Mucosa of rectum (tissue), 2 donors: ENCODE measurements at regions not wholly inside any gene's neighbourhood (a gene's known extent, or its start where the extent isn't known, plus 50 kb on each side); places are given as distances from the start of the nearest gene placed in this dataset.

Experiments used
- H3K27ac ChIP-seq, 2 donors: one replicate each; pipeline ENCODE4 v1.7.0; 2013; ENCODE audit warnings: inconsistent platforms in 2 of 2, low read depth in 2 of 2, low read length in 2 of 2
- H3K27me3 ChIP-seq, 2 donors: one replicate each; pipeline ENCODE4 v1.7.0; 2013; ENCODE audit warnings: low read length in 2 of 2; ENCODE audit not compliant: control insufficient read depth in 2 of 2, insufficient read depth in 2 of 2
- H3K36me3 ChIP-seq, 2 donors: one replicate each; pipeline ENCODE4 v1.7.0; 2013; ENCODE audit warnings: low read length in 2 of 2; ENCODE audit not compliant: control insufficient read depth in 2 of 2, insufficient read depth in 2 of 2
- H3K4me1 ChIP-seq, 2 donors: one replicate each; pipeline ENCODE4 v1.7.0; 2013; ENCODE audit warnings: low read length in 2 of 2, mild to moderate bottlenecking in 1 of 2; ENCODE audit not compliant: control insufficient read depth in 2 of 2, insufficient read depth in 2 of 2
- H3K4me3 ChIP-seq, 2 donors: one replicate each; pipeline ENCODE4 v1.7.0; 2013; ENCODE audit warnings: low read length in 2 of 2
- H3K9ac ChIP-seq, 2 donors: one replicate each; pipeline ENCODE4 v1.7.0; 2013; ENCODE audit warnings: low read length in 2 of 2, low read depth in 1 of 2, mild to moderate bottlenecking in 1 of 2
- H3K9me3 ChIP-seq, 2 donors: one replicate each; pipeline ENCODE4 v1.7.0; 2013; ENCODE audit warnings: low read length in 2 of 2; ENCODE audit not compliant: control insufficient read depth in 2 of 2
- donor health status: healthy.
- donor health status: Normal muscosa, but diverticular disease.

- no peak overlapping the region for H3K4me3 ChIP-seq
- no peaks in the 10 kb centered on the region for H3K27me3 ChIP-seq
- no peaks in the 10 kb centered on the region for H3K9me3 ChIP-seq
- H3K4me1 ChIP-seq, result no peaks in the 10 kb centered on the region
- no peak overlapping the region for H3K27ac ChIP-seq
- no peak overlapping the region for H3K9ac ChIP-seq
- H3K36me3 ChIP-seq, result no peaks in the 10 kb centered on the region
Observed at GRCh38 chr2:13056259-13056843, 339.6 kb downstream of the TRIB2 start.

DNA sequence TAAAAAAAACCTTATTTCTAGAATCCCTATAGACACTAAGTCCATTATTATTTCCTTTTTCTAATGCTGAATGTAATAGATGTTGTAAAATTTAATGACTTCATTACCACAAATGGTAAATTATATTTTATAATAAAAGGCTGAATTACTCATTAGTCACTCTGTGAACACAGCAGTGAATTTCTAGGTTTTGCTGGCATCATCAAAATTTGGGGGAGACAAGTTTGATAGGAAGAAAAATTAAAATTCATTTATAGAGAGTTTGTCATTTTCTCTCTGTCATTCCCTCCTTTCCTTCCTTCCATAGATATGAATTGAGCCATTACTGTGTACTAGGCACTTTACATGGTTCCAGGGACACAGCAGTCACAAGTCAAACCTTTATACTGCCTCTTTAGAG lies 340.9 kb downstream of the TRIB2 start:
- Histone ChIP-seq H3K9me3 (no peaks in the 10 kb centered on the region), H3K4me1 (no peaks in the 10 kb centered on the region), H3K4me3 (no peak overlapping the region), H3K9ac (no peak overlapping the region), H3K27ac (no peak overlapping the region), H3K36me3 (no peaks in the 10 kb centered on the region), H3K27me3 (no peaks in the 10 kb centered on the region)

GRCh38 chr2:13066676-13067075 lies 349.9 kb downstream of the TRIB2 start:
- Histone ChIP-seq H3K27ac (no peak overlapping the region), H3K9me3 (no peaks in the 10 kb centered on the region), H3K36me3 (no peaks in the 10 kb centered on the region), H3K4me1 (no peaks in the 10 kb centered on the region), H3K4me3 (no peak overlapping the region), H3K9ac (no peak overlapping the region), H3K27me3 (no peaks in the 10 kb centered on the region)

GRCh38 chr2:13067508-13067907 lies 350.8 kb downstream of the TRIB2 start:
- Histone ChIP-seq H3K36me3 (no peaks in the 10 kb centered on the region), H3K4me1 (no peaks in the 10 kb centered on the region), H3K4me3 (no peak overlapping the region), H3K9me3 (no peaks in the 10 kb centered on the region), H3K27ac (no peak overlapping the region), H3K9ac (no peak overlapping the region), H3K27me3 (no peaks in the 10 kb centered on the region)

- Histone ChIP-seq H3K27ac (no peak overlapping the region), H3K4me1 (no peaks in the 10 kb centered on the region), H3K9ac (no peak overlapping the region)
Observed at GRCh38 chr2:13089971-13090370, 373.2 kb downstream of the TRIB2 start.

GRCh38 chr2:13091455-13091854 lies 374.7 kb downstream of the TRIB2 start:
- Histone ChIP-seq H3K27ac (no peak overlapping the region), H3K36me3 (no peaks in the 10 kb centered on the region), H3K4me3 (no peak overlapping the region), H3K27me3 (no peaks in the 10 kb centered on the region), H3K9ac (no peak overlapping the region), H3K4me1 (no peaks in the 10 kb centered on the region), H3K9me3 (no peaks in the 10 kb centered on the region)

More at GRCh38 chr2:13089971-13090370, 373.2 kb downstream of the TRIB2 start:
- Histone ChIP-seq H3K36me3 (no peaks in the 10 kb centered on the region), H3K9me3 (no peaks in the 10 kb centered on the region), H3K27me3 (no peaks in the 10 kb centered on the region), H3K4me3 (no peak overlapping the region)

DNA sequence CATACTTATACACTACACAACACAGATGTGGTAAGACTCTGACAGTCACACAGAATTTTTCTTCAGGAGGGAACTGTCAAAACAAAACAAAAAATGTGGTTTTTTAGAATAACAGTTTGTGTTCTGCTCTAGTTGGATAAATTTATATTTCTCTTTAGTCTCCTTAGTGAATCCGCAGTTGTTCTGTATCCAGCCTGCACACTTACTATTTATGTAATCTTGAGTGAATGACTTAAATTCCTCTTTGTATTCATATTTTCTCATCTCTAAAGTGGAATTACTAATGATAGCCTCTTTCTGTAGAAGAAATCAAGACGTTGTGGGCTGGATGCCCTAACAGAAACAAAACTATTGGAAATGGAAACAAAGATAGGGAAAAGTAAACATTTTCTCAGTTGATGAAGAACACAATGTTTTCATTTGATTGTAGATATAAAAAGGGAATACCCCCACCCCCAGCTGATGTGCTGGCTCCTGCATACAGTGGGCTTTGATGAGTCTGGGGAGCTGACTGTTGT lies 375.2 kb downstream of the TRIB2 start:
- H3K4me1 ChIP-seq, result no peaks in the 10 kb centered on the region
- no peak overlapping the region for H3K27ac ChIP-seq
- no peaks in the 10 kb centered on the region for H3K27me3 ChIP-seq
- no peaks in the 10 kb centered on the region for H3K9me3 ChIP-seq
- H3K4me3 ChIP-seq, result no peak overlapping the region
- no peaks in the 10 kb centered on the region for H3K36me3 ChIP-seq
- H3K9ac ChIP-seq, result no peak overlapping the region

GRCh38 chr2:13093416-13093991 lies 376.8 kb downstream of the TRIB2 start:
- Histone ChIP-seq H3K9ac (no peak overlapping the region), H3K4me1 (no peaks in the 10 kb centered on the region), H3K4me3 (no peak overlapping the region), H3K27me3 (no peaks in the 10 kb centered on the region), H3K36me3 (no peaks in the 10 kb centered on the region), H3K9me3 (no peaks in the 10 kb centered on the region), H3K27ac (no peak overlapping the region)

- Histone ChIP-seq H3K27ac (no peak overlapping the region), H3K36me3 (no peaks in the 10 kb centered on the region), H3K9me3 (no peaks in the 10 kb centered on the region), H3K4me1 (no peaks in the 10 kb centered on the region), H3K4me3 (no peak overlapping the region), H3K27me3 (no peaks in the 10 kb centered on the region), H3K9ac (no peak overlapping the region)
Observed at GRCh38 chr2:13102397-13103063, 385.8 kb downstream of the TRIB2 start.

GRCh38 chr2:13103151-13103550 lies 386.4 kb downstream of the TRIB2 start:
- H3K4me1 ChIP-seq, result no peaks in the 10 kb centered on the region
- no peak overlapping the region for H3K27ac ChIP-seq

More at GRCh38 chr2:13103151-13103550, 386.4 kb downstream of the TRIB2 start:
- no peak overlapping the region for H3K4me3 ChIP-seq
- no peak overlapping the region for H3K9ac ChIP-seq
- H3K36me3 ChIP-seq, result no peaks in the 10 kb centered on the region
- no peaks in the 10 kb centered on the region for H3K9me3 ChIP-seq
- no peaks in the 10 kb centered on the region for H3K27me3 ChIP-seq
